Right cardiac atrium (tissue), 5 donors: ENCODE measurements at regions not wholly inside any gene's neighbourhood (a gene's known extent, or its start where the extent isn't known, plus 50 kb on each side); places are given as distances from the start of the nearest gene placed in this dataset.

Source experiments
- ATAC-seq, 2 donors: fragments of 200-7000 bp; cut with Tn5 transposase; one replicate each; pipeline versions ENCODE4 v1.8.0 to v1.9.1; 2020; ENCODE audit warnings: moderate library complexity in 2 of 2, mild to moderate bottlenecking in 1 of 2
- DNase-seq, 3 donors: peaks; one replicate each; pipeline ENCODE4 v3.0.0-alpha.2; 2020
- H3K27ac ChIP-seq: one replicate; pipeline ENCODE4 v1.5.1; 2013; ENCODE audit warnings: mild to moderate bottlenecking, low read length, control low read depth, moderate library complexity
- H3K27me3 ChIP-seq: one replicate; pipeline ENCODE4 v1.6.1; 2013; ENCODE audit not compliant: control insufficient read depth, insufficient read depth
- H3K4me1 ChIP-seq: one replicate; pipeline ENCODE4 v1.6.1; 2013; ENCODE audit warnings: low read length; ENCODE audit not compliant: control insufficient read depth, insufficient read depth
- H3K4me3 ChIP-seq: one replicate; pipeline ENCODE4 v1.5.1; 2013; ENCODE audit warnings: low read length, control low read depth
- H3K9me3 ChIP-seq: one replicate; pipeline ENCODE4 v1.6.1; 2013; ENCODE audit warnings: low read length; ENCODE audit not compliant: control insufficient read depth
- WGBS: extraction: QIAGEN DNeasy Blood & Tissue Kit; methylation state at CpG from one replicate; pipeline ENCODE4 v1.1.7; 2013; 5-methylcytosine and 5-hydroxymethylcytosine counted together
- intact Hi-C, 4 donors: fragments of 100-400 bp; cut with DNase I; formaldehyde crosslinking; loops; one replicate each; pipeline versions ENCODE4 v1.11.0 to v1.14.0; 2022 to 2023
- donor health status: healthy with polysubstance abuse.
- donor health status: DM: no; HTN: yes; CAD: no.
- donor health status: DM: no; HTN: no; CAD: no.
- donor health status: DM: no; HTN: yes; CAD: no; lungs with severe emphysema.
- donor health status: DM: yes; HTN: yes; CAD: no.

- Histone ChIP-seq H3K4me3 (no peak overlapping the region), H3K9me3 (no peaks in the 10 kb centered on the region), H3K27ac (no peak overlapping the region), H3K27me3 (no peaks in the 10 kb centered on the region), H3K4me1 (no peaks in the 10 kb centered on the region)
- WGBS = 52% methylated on average over 3 of the region's 3 CpGs
- ATAC-seq = peak; percentile 59 to 64
- DNase-seq = peak in 1 of 3 donors; percentile 16
- intact Hi-C loops = no loop called here
Observed at GRCh38 chr15:37764733-37765191, 169.7 kb upstream of the TMCO5A start.

GRCh38 chr15:37765786-37766185, 168.7 kb upstream of the TMCO5A start:
- intact Hi-C loops = no loop called here
- no peaks in the 10 kb centered on the region for H3K4me1 ChIP-seq
- H3K27ac ChIP-seq = no peak overlapping the region
- H3K27me3 ChIP-seq = no peaks in the 10 kb centered on the region
- ATAC-seq = no peak
- no peaks in the 10 kb centered on the region for H3K9me3 ChIP-seq
- H3K4me3 ChIP-seq = no peak overlapping the region
- DNase-seq = no peak
- 57% methylated on average over 8 of the region's 8 CpGs for WGBS

- intact Hi-C loops = no loop called here
- H3K4me1 ChIP-seq = no peaks in the 10 kb centered on the region
- ATAC-seq = no peak
Observed at GRCh38 chr15:37767841-37768455, 166.5 kb upstream of the TMCO5A start.

GRCh38 chr15:37771465-37771864, 163.0 kb upstream of the TMCO5A start:
- Histone ChIP-seq H3K4me1 (no peaks in the 10 kb centered on the region), H3K9me3 (no peaks in the 10 kb centered on the region), H3K27me3 (no peaks in the 10 kb centered on the region), H3K27ac (no peak overlapping the region), H3K4me3 (no peak overlapping the region)
- 19% methylated on average over 2 of the region's 2 CpGs for WGBS
- intact Hi-C loops = no loop called here
- ATAC-seq (no peak), DNase-seq (no peak)

More at GRCh38 chr15:37767841-37768455, 166.5 kb upstream of the TMCO5A start:
- Histone ChIP-seq H3K27ac (no peak overlapping the region), H3K4me3 (no peak overlapping the region), H3K9me3 (no peaks in the 10 kb centered on the region), H3K27me3 (no peaks in the 10 kb centered on the region)
- 84% methylated on average over 10 of the region's 10 CpGs for WGBS
- DNase-seq = no peak

- DNase-seq (no peak), ATAC-seq (no peak)
- Histone ChIP-seq H3K4me3 (no peak overlapping the region), H3K4me1 (no peaks in the 10 kb centered on the region), H3K27me3 (no peaks in the 10 kb centered on the region), H3K9me3 (no peaks in the 10 kb centered on the region), H3K27ac (no peak overlapping the region)
- intact Hi-C loops = no loop called here
- WGBS = 63% methylated on average over 4 of the region's 4 CpGs
Observed at GRCh38 chr15:37773111-37773860, 161.2 kb upstream of the TMCO5A start.

GRCh38 chr15:37774961-37775360, 159.5 kb upstream of the TMCO5A start:
- no peaks in the 10 kb centered on the region for H3K27me3 ChIP-seq

GRCh38 chr15:37777006-37777405, 157.4 kb upstream of the TMCO5A start:
- Histone ChIP-seq H3K27ac (no peak overlapping the region), H3K9me3 (no peaks in the 10 kb centered on the region), H3K27me3 (no peaks in the 10 kb centered on the region), H3K4me3 (no peak overlapping the region), H3K4me1 (no peaks in the 10 kb centered on the region)
- intact Hi-C loops = no loop called here
- DNase-seq (no peak), ATAC-seq (no peak)
- WGBS = 88% methylated on average over 3 of the region's 3 CpGs

More at GRCh38 chr15:37774961-37775360, 159.5 kb upstream of the TMCO5A start:
- H3K4me3 ChIP-seq = no peak overlapping the region
- ATAC-seq = no peak
- H3K4me1 ChIP-seq = no peaks in the 10 kb centered on the region
- H3K9me3 ChIP-seq = no peaks in the 10 kb centered on the region
- no peak overlapping the region for H3K27ac ChIP-seq
- DNase-seq = no peak
- 78% methylated on average over 2 of the region's 2 CpGs for WGBS
- intact Hi-C loops = no loop called here

- H3K4me1 ChIP-seq = no peaks in the 10 kb centered on the region
- DNase-seq (peak in 1 of 3 donors; percentile 10), ATAC-seq (peak in 1 of 2 donors; percentile 66)
- no peak overlapping the region for H3K27ac ChIP-seq
- no peaks in the 10 kb centered on the region for H3K27me3 ChIP-seq
- intact Hi-C loops = no loop called here
- 59% methylated on average over 2 of the region's 2 CpGs for WGBS
- no peak overlapping the region for H3K4me3 ChIP-seq
- H3K9me3 ChIP-seq = no peaks in the 10 kb centered on the region
Observed at GRCh38 chr15:37783290-37783689, 151.2 kb upstream of the TMCO5A start.

- no peak overlapping the region for H3K4me3 ChIP-seq
- no peaks in the 10 kb centered on the region for H3K27me3 ChIP-seq
- H3K4me1 ChIP-seq = no peaks in the 10 kb centered on the region
- no peaks in the 10 kb centered on the region for H3K9me3 ChIP-seq
- WGBS = 76% methylated on average over 2 of the region's 2 CpGs
- DNase-seq = no peak
- no peak overlapping the region for H3K27ac ChIP-seq
- intact Hi-C loops = no loop called here
- ATAC-seq = no peak
Observed at GRCh38 chr15:37788330-37788729, 146.1 kb upstream of the TMCO5A start.

- ATAC-seq = no peak
- no peaks in the 10 kb centered on the region for H3K4me1 ChIP-seq
- no peaks in the 10 kb centered on the region for H3K9me3 ChIP-seq
- no peak overlapping the region for H3K4me3 ChIP-seq
- intact Hi-C loops = no loop called here
- H3K27ac ChIP-seq = no peak overlapping the region
- 93% methylated on average over 7 of the region's 7 CpGs for WGBS
- no peak for DNase-seq
- no peaks in the 10 kb centered on the region for H3K27me3 ChIP-seq
Observed at GRCh38 chr15:37788767-37789396, 145.6 kb upstream of the TMCO5A start.

GRCh38 chr15:37789397-37789786, 145.0 kb upstream of the TMCO5A start:
- no peak for DNase-seq
- no peak for ATAC-seq
- no peak overlapping the region for H3K4me3 ChIP-seq
- no peaks in the 10 kb centered on the region for H3K27me3 ChIP-seq
- 83% methylated on average over 5 of the region's 5 CpGs for WGBS
- no peaks in the 10 kb centered on the region for H3K9me3 ChIP-seq
- H3K27ac ChIP-seq = no peak overlapping the region
- intact Hi-C loops = no loop called here
- H3K4me1 ChIP-seq = no peaks in the 10 kb centered on the region
